ENCODE measurements at regions not wholly inside any gene's neighbourhood (a gene's known extent, or its start where the extent isn't known, plus 50 kb on each side); places are given as distances from the start of the nearest gene placed in this dataset.

- TF ChIP-seq TAF1 (IDR thresholded peaks at IDR 0.05; ENCODE audit: borderline replicate concordance, insufficient read depth, low read length) = no peak
- no peak for TF ChIP-seq REST (IDR thresholded peaks at IDR 0.05; ENCODE audit: insufficient read depth in 1 of 2, low read depth in 2 of 2, low read length in 2 of 2)
- no peak for TF ChIP-seq POLR2AphosphoS5 (IDR thresholded peaks at IDR 0.05; ENCODE audit: low read depth, low read length)
- no peak for TF ChIP-seq SIN3A (IDR thresholded peaks at IDR 0.05; ENCODE audit: borderline replicate concordance, insufficient read depth, low read length)
- no peak for TF ChIP-seq FOXP2 (optimal IDR thresholded peaks at IDR 0.05; ENCODE audit: borderline replicate concordance, extremely low read depth, extremely low read length, insufficient read depth)
These were observed 155.0 kb downstream of the WT1 start for GRCh38 chr11:32280339-32280738.

Data from PFSK-1 (cell line).